OCI-LY7 (cell line): ENCODE measurements at regions not wholly inside any gene's neighbourhood (a gene's known extent, or its start where the extent isn't known, plus 50 kb on each side); places are given as distances from the start of the nearest gene placed in this dataset.

Experiments used
- BruUV-seq: library from RNA; stranded (reverse); fragments of 400-500 nt; replicated peaks from 2 replicates; lab custom pipeline; 2021; lab: Mats Ljungman, UMichigan
- CTCF ChIA-PET: fragments of 300-600 bp; sonication (Branson Sonifier 250); formaldehyde crosslinking; loops from one replicate; lab custom pipeline; 2022; ENCODE audit warnings: antibody characterized with exemption; ENCODE audit not compliant: unreplicated experiment; lab: Charles Lee
- POLR2A ChIA-PET: fragments of 300-600 bp; sonication (Branson Sonifier 250); formaldehyde crosslinking; loops from one replicate; lab custom pipeline; 2022; ENCODE audit warnings: antibody characterized with exemption; lab: Charles Lee
- DNase-seq: peaks from one replicate; pipeline ENCODE4 v3.0.0-alpha.2; 2015; ENCODE audit warnings: low spot score
- H2AFZ ChIP-seq: fragments of 200-600 bp; sonication (generic), shearing (Covaris generic); 2 replicates; pipeline ENCODE4 v1.6.1; 2014; ENCODE audit warnings: mild to moderate bottlenecking, antibody characterized with exemption, low read length, moderate library complexity
- H3K27ac ChIP-seq: fragments of 200-600 bp; sonication (generic); 2 replicates; pipeline ENCODE4 v1.5.1; 2014; ENCODE audit warnings: mixed run types, low read depth, mild to moderate bottlenecking, moderate library complexity, low read length, inconsistent platforms; ENCODE audit not compliant: poor library complexity, severe bottlenecking
- H3K36me3 ChIP-seq: fragments of 200-600 bp; sonication (generic); 2 replicates; pipeline ENCODE4 v1.6.1; 2014; ENCODE audit warnings: mild to moderate bottlenecking, antibody characterized with exemption, low read length, moderate library complexity, mixed read lengths; ENCODE audit not compliant: insufficient read depth
- H3K4me1 ChIP-seq: fragments of 200-600 bp; sonication (generic); 2 replicates; pipeline ENCODE4 v1.5.1; 2014; ENCODE audit warnings: mild to moderate bottlenecking, low read length; ENCODE audit not compliant: insufficient read depth, poor library complexity, severe bottlenecking
- H3K4me2 ChIP-seq: fragments of 200-600 bp; sonication (generic); 2 replicates; pipeline ENCODE4 v1.6.1; 2014; ENCODE audit warnings: mild to moderate bottlenecking, low read length
- H3K4me3 ChIP-seq: fragments of 200-600 bp; sonication (generic); 2 replicates; pipeline ENCODE4 v1.5.1; 2014; ENCODE audit warnings: mild to moderate bottlenecking, low read depth, low read length; ENCODE audit not compliant: poor library complexity, severe bottlenecking
- H3K79me2 ChIP-seq: fragments of 200-600 bp; sonication (generic); 2 replicates; pipeline ENCODE4 v1.6.1; 2016; ENCODE audit warnings: low read depth, mild to moderate bottlenecking, low read length, moderate library complexity, mixed read lengths; ENCODE audit not compliant: insufficient read depth
- H3K9me2 ChIP-seq: fragments of 200-600 bp; sonication (generic); 2 replicates; pipeline ENCODE4 v1.6.1; 2016; ENCODE audit warnings: mild to moderate bottlenecking, low read length, mixed read lengths; ENCODE audit not compliant: insufficient read depth
- H3K9me3 ChIP-seq: fragments of 200-600 bp; sonication (generic); 2 replicates; pipeline ENCODE4 v1.6.1; 2014; ENCODE audit warnings: mild to moderate bottlenecking, mixed run types, low read length, mixed read lengths
- H4K20me1 ChIP-seq: fragments of 200-600 bp; sonication (generic); 2 replicates; pipeline ENCODE4 v1.6.1; 2014; ENCODE audit warnings: mild to moderate bottlenecking, antibody characterized with exemption, low read length, moderate library complexity, mixed read lengths; ENCODE audit not compliant: insufficient read depth
- EZH2phosphoT487 ChIP-seq: fragments of 200-600 bp; sonication (generic); IDR thresholded peaks from 2 replicates; pipeline ENCODE4 v1.6.1; 2018; ENCODE audit warnings: low read depth, borderline replicate concordance, mild to moderate bottlenecking, mixed run types, antibody characterized with exemption, low read length, moderate library complexity, mixed read lengths
- intact Hi-C: fragments of 100-400 bp; cut with micrococcal nuclease; formaldehyde crosslinking; loops from one replicate; pipeline ENCODE4 v1.10.0; 2022; ENCODE audit not compliant: unreplicated experiment
- TF ChIP-seq, protein P1 (sequence below): fragments of 200-600 bp; sonication (generic); conservative IDR thresholded peaks from 2 replicates; pipeline ENCODE4 v1.5.1; 2014; ENCODE audit warnings: mild to moderate bottlenecking, antibody characterized with exemption, low read length, moderate library complexity, mixed read lengths

- TF ChIP-seq EZH2phosphoT487, result no peak
- H3K4me3 ChIP-seq, result no peak overlapping the region
- no TSS peak for BruUV-seq
- H3K9me3 ChIP-seq, result no peaks in the 10 kb centered on the region
- intact Hi-C loops, result no loop called here
- H3K36me3 ChIP-seq, result no peaks in the 10 kb centered on the region
- H3K4me1 ChIP-seq, result no peaks in the 10 kb centered on the region
- ChIA-PET POLR2A (no interaction called here), CTCF (no interaction called here)
- no peaks in the 10 kb centered on the region for H4K20me1 ChIP-seq
- H3K4me2 ChIP-seq, result no peak overlapping the region
- H3K79me2 ChIP-seq, result no peaks in the 10 kb centered on the region
- H2AFZ ChIP-seq, result no peak overlapping the region
- no peaks in the 10 kb centered on the region for H3K9me2 ChIP-seq
- H3K27ac ChIP-seq, result no peak overlapping the region
- DNase-seq, result no peak
These were observed 369.3 kb upstream of the ONECUT1 start for GRCh38 chr15:53159458-53159857.

- Histone ChIP-seq H3K9me2 (no peaks in the 10 kb centered on the region), H2AFZ (no peak overlapping the region), H3K4me1 (no peaks in the 10 kb centered on the region), H3K9me3 (no peaks in the 10 kb centered on the region), H3K27ac (no peak overlapping the region), H3K4me3 (no peak overlapping the region), H4K20me1 (no peaks in the 10 kb centered on the region), H3K79me2 (no peaks in the 10 kb centered on the region), H3K36me3 (no peaks in the 10 kb centered on the region), H3K4me2 (no peak overlapping the region)
- BruUV-seq, result no TSS peak
- CTCF ChIA-PET, result no interaction called here
- no peak for TF ChIP-seq EZH2phosphoT487
- no peak for DNase-seq
- intact Hi-C loops, result no loop called here
- POLR2A ChIA-PET, result no interaction called here
These were observed 368.9 kb upstream of the ONECUT1 start for GRCh38 chr15:53158995-53159394.

DNA sequence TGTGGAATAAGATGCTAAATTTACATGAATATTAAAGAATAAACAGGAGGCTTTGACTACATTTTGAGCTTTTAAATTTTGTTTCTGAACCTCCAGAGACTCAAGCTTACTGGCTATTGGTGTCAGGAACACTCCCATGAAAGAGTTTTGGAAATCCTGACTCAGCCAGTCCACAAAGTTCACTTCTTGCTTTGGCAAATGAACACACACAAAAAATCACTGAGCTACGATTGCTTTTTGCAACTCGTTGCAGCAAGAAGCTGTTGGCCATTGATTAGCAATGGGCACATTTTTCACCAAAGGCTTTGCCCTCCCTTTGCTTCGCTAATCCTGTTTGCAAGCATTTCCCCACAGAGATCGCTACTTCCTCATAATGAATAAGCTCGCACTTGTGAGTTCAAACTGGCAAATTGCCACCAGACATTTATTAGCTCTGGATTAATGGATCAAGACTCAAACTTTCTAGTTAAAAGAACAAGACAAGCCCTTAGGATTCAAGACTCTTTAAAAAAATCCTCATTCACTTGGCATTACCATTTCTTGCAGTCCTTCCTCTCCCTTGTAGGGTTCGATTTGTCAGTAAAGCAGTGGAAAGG is 343.2 kb upstream of the ONECUT1 start:
- intact Hi-C loops, result no loop called here
- CTCF ChIA-PET, result no interaction called here
- H3K4me1 ChIP-seq, result no peaks in the 10 kb centered on the region
- H3K4me3 ChIP-seq, result no peak overlapping the region
- H3K27ac ChIP-seq, result no peak overlapping the region
- no peaks in the 10 kb centered on the region for H4K20me1 ChIP-seq
- no peak for TF ChIP-seq EZH2phosphoT487
- TF ChIP-seq, protein P1, sequence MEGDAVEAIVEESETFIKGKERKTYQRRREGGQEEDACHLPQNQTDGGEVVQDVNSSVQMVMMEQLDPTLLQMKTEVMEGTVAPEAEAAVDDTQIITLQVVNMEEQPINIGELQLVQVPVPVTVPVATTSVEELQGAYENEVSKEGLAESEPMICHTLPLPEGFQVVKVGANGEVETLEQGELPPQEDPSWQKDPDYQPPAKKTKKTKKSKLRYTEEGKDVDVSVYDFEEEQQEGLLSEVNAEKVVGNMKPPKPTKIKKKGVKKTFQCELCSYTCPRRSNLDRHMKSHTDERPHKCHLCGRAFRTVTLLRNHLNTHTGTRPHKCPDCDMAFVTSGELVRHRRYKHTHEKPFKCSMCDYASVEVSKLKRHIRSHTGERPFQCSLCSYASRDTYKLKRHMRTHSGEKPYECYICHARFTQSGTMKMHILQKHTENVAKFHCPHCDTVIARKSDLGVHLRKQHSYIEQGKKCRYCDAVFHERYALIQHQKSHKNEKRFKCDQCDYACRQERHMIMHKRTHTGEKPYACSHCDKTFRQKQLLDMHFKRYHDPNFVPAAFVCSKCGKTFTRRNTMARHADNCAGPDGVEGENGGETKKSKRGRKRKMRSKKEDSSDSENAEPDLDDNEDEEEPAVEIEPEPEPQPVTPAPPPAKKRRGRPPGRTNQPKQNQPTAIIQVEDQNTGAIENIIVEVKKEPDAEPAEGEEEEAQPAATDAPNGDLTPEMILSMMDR, result no peak
- H3K4me2 ChIP-seq, result no peak overlapping the region
- POLR2A ChIA-PET, result no interaction called here
- no TSS peak for BruUV-seq
- H3K9me2 ChIP-seq, result no peaks in the 10 kb centered on the region
- no peak for DNase-seq
- H2AFZ ChIP-seq, result no peak overlapping the region
- no peaks in the 10 kb centered on the region for H3K9me3 ChIP-seq
- H3K79me2 ChIP-seq, result no peaks in the 10 kb centered on the region
- H3K36me3 ChIP-seq, result no peaks in the 10 kb centered on the region
